ENCODE measurements at regions not wholly inside any gene's neighbourhood (a gene's known extent, or its start where the extent isn't known, plus 50 kb on each side); places are given as distances from the start of the nearest gene placed in this dataset.

DNA sequence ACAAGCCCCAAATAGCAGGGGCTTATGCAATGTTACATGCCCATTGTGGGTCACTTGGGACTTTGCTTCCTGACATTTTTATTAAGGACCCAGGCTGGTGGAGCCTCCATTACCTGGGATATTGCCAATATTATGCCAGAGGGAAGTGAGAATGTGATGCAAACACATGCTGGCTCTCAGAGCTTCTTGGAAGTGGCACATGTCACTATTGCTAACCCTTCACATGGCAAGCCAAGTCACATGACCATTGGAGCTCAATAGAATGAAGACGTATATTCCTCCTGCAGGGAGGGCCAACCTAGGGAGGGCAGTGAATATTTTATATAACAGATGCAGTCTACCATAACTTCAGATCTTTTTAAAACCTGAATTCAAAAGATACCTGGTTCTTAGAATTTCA lies 140.7 kb upstream of the ZFP64 start:
- WGBS, 2 donors: 87 to 100% methylated on average over 1 of the region's 1 CpG

DNA sequence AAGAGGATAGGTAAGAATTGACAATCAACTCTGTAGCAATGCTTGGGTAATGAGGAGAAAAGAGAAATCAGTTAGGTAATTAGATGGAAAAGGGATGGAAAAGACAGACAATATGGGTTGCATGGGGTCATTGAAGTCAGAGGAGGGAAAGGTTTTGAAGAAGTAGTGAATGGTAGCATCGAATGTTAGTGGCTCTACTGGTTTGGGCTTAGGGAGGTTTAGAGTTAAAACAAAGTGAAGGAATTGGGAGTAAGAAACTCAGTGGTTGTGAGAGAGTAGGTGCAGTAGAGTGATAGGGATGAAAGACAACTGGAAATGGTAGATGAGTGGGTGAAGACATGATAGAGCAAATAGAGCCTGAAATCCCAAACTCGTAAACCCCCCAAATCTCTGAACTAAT lies 140.1 kb upstream of the ZFP64 start:
- Histone ChIP-seq H3K36me3 (no peaks in the 10 kb centered on the region), H3K27me3 (no peaks in the 10 kb centered on the region), H3K4me1 (no peaks in the 10 kb centered on the region), H3K4me3 (replicated peaks in 1 of 3) (no peak overlapping the region), H3K27ac (no peak overlapping the region), H3K9me3 (no peaks in the 10 kb centered on the region)
- TF ChIP-seq, protein P1, sequence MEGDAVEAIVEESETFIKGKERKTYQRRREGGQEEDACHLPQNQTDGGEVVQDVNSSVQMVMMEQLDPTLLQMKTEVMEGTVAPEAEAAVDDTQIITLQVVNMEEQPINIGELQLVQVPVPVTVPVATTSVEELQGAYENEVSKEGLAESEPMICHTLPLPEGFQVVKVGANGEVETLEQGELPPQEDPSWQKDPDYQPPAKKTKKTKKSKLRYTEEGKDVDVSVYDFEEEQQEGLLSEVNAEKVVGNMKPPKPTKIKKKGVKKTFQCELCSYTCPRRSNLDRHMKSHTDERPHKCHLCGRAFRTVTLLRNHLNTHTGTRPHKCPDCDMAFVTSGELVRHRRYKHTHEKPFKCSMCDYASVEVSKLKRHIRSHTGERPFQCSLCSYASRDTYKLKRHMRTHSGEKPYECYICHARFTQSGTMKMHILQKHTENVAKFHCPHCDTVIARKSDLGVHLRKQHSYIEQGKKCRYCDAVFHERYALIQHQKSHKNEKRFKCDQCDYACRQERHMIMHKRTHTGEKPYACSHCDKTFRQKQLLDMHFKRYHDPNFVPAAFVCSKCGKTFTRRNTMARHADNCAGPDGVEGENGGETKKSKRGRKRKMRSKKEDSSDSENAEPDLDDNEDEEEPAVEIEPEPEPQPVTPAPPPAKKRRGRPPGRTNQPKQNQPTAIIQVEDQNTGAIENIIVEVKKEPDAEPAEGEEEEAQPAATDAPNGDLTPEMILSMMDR (IDR thresholded peaks at IDR 0.05): no peak
- no peak for TF ChIP-seq POLR2A (IDR thresholded peaks at IDR 0.05)
- DNase-seq: no peak
- intact Hi-C loops (cut with DNase I): no loop called here
- WGBS, 2 donors: 89 to 94% methylated on average over 2 of the region's 2 CpGs

More for the DNA sequence above, 140.7 kb upstream of the ZFP64 start:
- Histone ChIP-seq H3K4me3 (replicated peaks in 1 of 3) (no peak overlapping the region), H3K36me3 (no peaks in the 10 kb centered on the region), H3K4me1 (no peaks in the 10 kb centered on the region), H3K27ac (no peak overlapping the region), H3K27me3 (no peaks in the 10 kb centered on the region), H3K9me3 (no peaks in the 10 kb centered on the region)
- DNase-seq: no peak
- TF ChIP-seq, protein P1 (IDR thresholded peaks at IDR 0.05): no peak
- TF ChIP-seq POLR2A (IDR thresholded peaks at IDR 0.05): no peak
- intact Hi-C loops (cut with DNase I): no loop called here

GRCh38 chr20:52321396-52321795 lies 129.8 kb upstream of the ZFP64 start:
- DNase-seq: no peak
- 85 to 89% methylated on average over 3 of the region's 3 CpGs for WGBS, 2 donors
- no peak for TF ChIP-seq POLR2A (IDR thresholded peaks at IDR 0.05)
- TF ChIP-seq, protein P1 (IDR thresholded peaks at IDR 0.05): no peak
- no peaks in the 10 kb centered on the region for H3K27me3 ChIP-seq
- H3K27ac ChIP-seq: no peak overlapping the region
- no peak overlapping the region for H3K4me3 ChIP-seq (replicated peaks in 1 of 3)
- no peaks in the 10 kb centered on the region for H3K9me3 ChIP-seq
- H3K36me3 ChIP-seq: no peaks in the 10 kb centered on the region
- H3K4me1 ChIP-seq: no peaks in the 10 kb centered on the region
- intact Hi-C loops (cut with DNase I): no loop called here

- no peaks in the 10 kb centered on the region for H3K9me3 ChIP-seq
- no peak overlapping the region for H3K27ac ChIP-seq
- no peaks in the 10 kb centered on the region for H3K27me3 ChIP-seq
- no peak overlapping the region for H3K4me3 ChIP-seq (replicated peaks in 1 of 3)
- WGBS, 2 donors: 45 to 69% methylated on average over 6 of the region's 6 CpGs
- no peak for DNase-seq
- no peaks in the 10 kb centered on the region for H3K4me1 ChIP-seq
- intact Hi-C loops (cut with DNase I): no loop called here
- no peaks in the 10 kb centered on the region for H3K36me3 ChIP-seq
- TF ChIP-seq, protein P1 (IDR thresholded peaks at IDR 0.05): no peak
Measured at GRCh38 chr20:52318651-52319050, 127.1 kb upstream of the ZFP64 start.

GRCh38 chr20:52313341-52313963 lies 121.9 kb upstream of the ZFP64 start:
- WGBS, 2 donors: 19 to 21% methylated on average over 16 of the region's 16 CpGs
- no peaks in the 10 kb centered on the region for H3K27me3 ChIP-seq
- no peak overlapping the region for H3K4me3 ChIP-seq (replicated peaks in 1 of 3)

More at GRCh38 chr20:52313341-52313963, 121.9 kb upstream of the ZFP64 start:
- no peaks in the 10 kb centered on the region for H3K9me3 ChIP-seq
- H3K27ac ChIP-seq: no peak overlapping the region
- no peaks in the 10 kb centered on the region for H3K36me3 ChIP-seq
- H3K4me1 ChIP-seq: no peaks in the 10 kb centered on the region
- TF ChIP-seq POLR2A (IDR thresholded peaks at IDR 0.05): no peak
- TF ChIP-seq, protein P1 (IDR thresholded peaks at IDR 0.05): peak in 1 of 6 experiments; percentile 33
- intact Hi-C loops (cut with DNase I): no loop called here
- DNase-seq: no peak
